ENCODE measurements at regions not wholly inside any gene's neighbourhood (a gene's known extent, or its start where the extent isn't known, plus 50 kb on each side); places are given as distances from the start of the nearest gene placed in this dataset.

DNA sequence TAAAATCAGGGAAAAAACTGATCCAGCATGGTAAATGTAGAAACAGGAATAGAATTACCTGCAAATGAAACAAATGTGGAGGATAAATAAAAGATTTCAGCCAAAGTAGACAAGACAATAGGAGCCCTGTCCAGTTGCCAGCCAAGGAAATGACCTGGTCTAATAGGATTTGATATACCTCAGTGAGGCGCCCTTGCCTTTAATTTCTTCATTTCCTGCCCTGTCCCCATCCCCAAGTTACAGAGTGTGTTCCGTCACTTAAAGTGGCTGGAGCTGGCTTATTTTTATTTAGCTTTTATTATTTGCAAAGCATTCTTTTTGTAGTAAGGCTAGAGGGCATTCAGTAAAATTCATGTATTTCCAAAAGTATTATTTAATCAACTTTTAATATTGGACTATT, 1022.0 kb downstream of the EFNB2 start:
- Mint-ChIP-seq H3K9me3 (no peaks in the 10 kb centered on the region), H3K27me3 (no peaks in the 10 kb centered on the region), H3K4me1 (ENCODE audit: low read depth) (no peaks in the 10 kb centered on the region), H3K36me3 (ENCODE audit: low read depth) (no peaks in the 10 kb centered on the region), H3K27ac (no peak overlapping the region), H3K4me3 (no peak overlapping the region)
- POLR2A ChIA-PET, result no interaction called here
- no peak for ATAC-seq
- TF ChIP-seq, protein P1, sequence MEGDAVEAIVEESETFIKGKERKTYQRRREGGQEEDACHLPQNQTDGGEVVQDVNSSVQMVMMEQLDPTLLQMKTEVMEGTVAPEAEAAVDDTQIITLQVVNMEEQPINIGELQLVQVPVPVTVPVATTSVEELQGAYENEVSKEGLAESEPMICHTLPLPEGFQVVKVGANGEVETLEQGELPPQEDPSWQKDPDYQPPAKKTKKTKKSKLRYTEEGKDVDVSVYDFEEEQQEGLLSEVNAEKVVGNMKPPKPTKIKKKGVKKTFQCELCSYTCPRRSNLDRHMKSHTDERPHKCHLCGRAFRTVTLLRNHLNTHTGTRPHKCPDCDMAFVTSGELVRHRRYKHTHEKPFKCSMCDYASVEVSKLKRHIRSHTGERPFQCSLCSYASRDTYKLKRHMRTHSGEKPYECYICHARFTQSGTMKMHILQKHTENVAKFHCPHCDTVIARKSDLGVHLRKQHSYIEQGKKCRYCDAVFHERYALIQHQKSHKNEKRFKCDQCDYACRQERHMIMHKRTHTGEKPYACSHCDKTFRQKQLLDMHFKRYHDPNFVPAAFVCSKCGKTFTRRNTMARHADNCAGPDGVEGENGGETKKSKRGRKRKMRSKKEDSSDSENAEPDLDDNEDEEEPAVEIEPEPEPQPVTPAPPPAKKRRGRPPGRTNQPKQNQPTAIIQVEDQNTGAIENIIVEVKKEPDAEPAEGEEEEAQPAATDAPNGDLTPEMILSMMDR (IDR thresholded peaks at IDR 0.05), result no peak
- no peak for DNase-seq
- intact Hi-C loops (cut with micrococcal nuclease), result no loop called here
- CTCF ChIA-PET, result no interaction called here

- intact Hi-C loops (cut with micrococcal nuclease), result no loop called here
- Mint-ChIP-seq H3K27ac (no peak overlapping the region), H3K4me1 (ENCODE audit: low read depth) (no peaks in the 10 kb centered on the region), H3K36me3 (ENCODE audit: low read depth) (no peaks in the 10 kb centered on the region), H3K4me3 (no peak overlapping the region), H3K9me3 (no peaks in the 10 kb centered on the region), H3K27me3 (no peaks in the 10 kb centered on the region)
- POLR2A ChIA-PET, result no interaction called here
- CTCF ChIA-PET, result interaction anchor here (0.6 kb wide), 1 partner anchor 1098 kb away, joined by 3 read pairs; no protein-coding TSS in a partner anchor
- ATAC-seq, result no peak
- TF ChIP-seq, protein P1 (IDR thresholded peaks at IDR 0.05), result no peak
- no peak for DNase-seq
These were observed 1025.3 kb downstream of the EFNB2 start for GRCh38 chr13:105509981-105510762.

- H3K9me3 Mint-ChIP-seq, result no peaks in the 10 kb centered on the region
- CTCF ChIA-PET, result no interaction called here
- ATAC-seq (no peak), DNase-seq (no peak)
- H3K27me3 Mint-ChIP-seq, result no peaks in the 10 kb centered on the region
- no peaks in the 10 kb centered on the region for H3K36me3 Mint-ChIP-seq (ENCODE audit: low read depth)
- POLR2A ChIA-PET, result no interaction called here
- intact Hi-C loops (cut with micrococcal nuclease), result no loop called here
- H3K4me1 Mint-ChIP-seq (ENCODE audit: low read depth), result no peaks in the 10 kb centered on the region
- H3K4me3 Mint-ChIP-seq, result no peak overlapping the region
- H3K27ac Mint-ChIP-seq, result no peak overlapping the region
- TF ChIP-seq, protein P1 (IDR thresholded peaks at IDR 0.05), result no peak
These were observed 1029.0 kb downstream of the EFNB2 start for GRCh38 chr13:105506463-105506862.

GRCh38 chr13:105502193-105502592, 1033.3 kb downstream of the EFNB2 start:
- H3K4me1 Mint-ChIP-seq (ENCODE audit: low read depth), result no peaks in the 10 kb centered on the region
- intact Hi-C loops (cut with micrococcal nuclease), result no loop called here
- DNase-seq (no peak), ATAC-seq (no peak)
- TF ChIP-seq, protein P1 (IDR thresholded peaks at IDR 0.05), result no peak
- POLR2A ChIA-PET, result no interaction called here
- H3K36me3 Mint-ChIP-seq (ENCODE audit: low read depth), result no peaks in the 10 kb centered on the region
- CTCF ChIA-PET, result no interaction called here
- H3K27me3 Mint-ChIP-seq, result no peaks in the 10 kb centered on the region
- H3K27ac Mint-ChIP-seq, result no peak overlapping the region
- no peak overlapping the region for H3K4me3 Mint-ChIP-seq
- H3K9me3 Mint-ChIP-seq, result no peaks in the 10 kb centered on the region

DNA sequence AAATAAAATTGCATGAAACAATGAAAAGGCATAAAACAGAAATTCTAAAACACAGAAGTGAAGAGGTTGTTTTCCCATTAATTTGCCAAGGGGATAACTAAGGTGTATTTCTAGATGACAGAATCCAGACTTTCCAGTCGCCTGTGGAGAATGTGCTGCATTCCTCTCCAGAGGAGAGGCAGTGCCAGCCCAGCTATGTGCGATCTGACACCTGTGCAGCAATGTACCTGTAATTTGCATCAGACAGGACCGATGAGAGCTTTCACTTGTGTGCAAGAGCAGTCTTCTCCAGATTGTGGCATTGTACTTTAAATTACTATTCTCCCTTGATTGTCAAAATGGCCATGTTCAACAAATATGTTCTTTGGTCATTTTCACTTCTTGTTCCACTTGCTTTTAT, 1037.9 kb downstream of the EFNB2 start:
- TF ChIP-seq, protein P1 (IDR thresholded peaks at IDR 0.05), result no peak
- H3K4me3 Mint-ChIP-seq, result no peak overlapping the region
- intact Hi-C loops (cut with micrococcal nuclease), result no loop called here
- POLR2A ChIA-PET, result no interaction called here
- H3K27me3 Mint-ChIP-seq, result no peaks in the 10 kb centered on the region
- no peaks in the 10 kb centered on the region for H3K36me3 Mint-ChIP-seq (ENCODE audit: low read depth)
- DNase-seq (no peak), ATAC-seq (no peak)
- H3K9me3 Mint-ChIP-seq, result no peaks in the 10 kb centered on the region
- no peaks in the 10 kb centered on the region for H3K4me1 Mint-ChIP-seq (ENCODE audit: low read depth)
- CTCF ChIA-PET, result interaction anchor here (0.9 kb wide), 1 partner anchor 12 kb away, joined by 3 read pairs; no protein-coding TSS in a partner anchor
- H3K27ac Mint-ChIP-seq, result no peak overlapping the region

Measured in activated CD8-positive, alpha-beta T cell treated with anti-CD3 and anti-CD28 coated beads for 36 hours (primary cell).